ENCODE measurements at regions not wholly inside any gene's neighbourhood (a gene's known extent, or its start where the extent isn't known, plus 50 kb on each side); places are given as distances from the start of the nearest gene placed in this dataset.

GRCh38 chr10:36116731-36117130 is 474.6 kb upstream of the FZD8 start:
- Mint-ChIP-seq H3K4me3 (no peak overlapping the region), H3K27me3 (no peaks in the 10 kb centered on the region), H3K9me3 (ENCODE audit: insufficient read depth) (no peaks in the 10 kb centered on the region), H3K27ac (no peak overlapping the region), H3K4me1 (no peaks in the 10 kb centered on the region)
- intact Hi-C loops (cut with micrococcal nuclease), result no loop called here
- H2AFZ ChIP-seq (ENCODE audit: insufficient read depth, low read depth, low read length, poor library complexity, severe bottlenecking), result no peak overlapping the region
- no peaks in the 10 kb centered on the region for H3K79me2 ChIP-seq (ENCODE audit: control insufficient read depth, insufficient read depth, low read length)
- H3K9ac ChIP-seq (ENCODE audit: low read length), result no peak overlapping the region
- ATAC-seq (ENCODE audit: low read depth) (no peak), DNase-seq (no peak)
- TF ChIP-seq EZH2 (IDR thresholded peaks at IDR 0.05; ENCODE audit: borderline replicate concordance, insufficient read depth, low read depth, low read length, poor library complexity, severe bottlenecking), result no peak
- TF ChIP-seq, protein P1, sequence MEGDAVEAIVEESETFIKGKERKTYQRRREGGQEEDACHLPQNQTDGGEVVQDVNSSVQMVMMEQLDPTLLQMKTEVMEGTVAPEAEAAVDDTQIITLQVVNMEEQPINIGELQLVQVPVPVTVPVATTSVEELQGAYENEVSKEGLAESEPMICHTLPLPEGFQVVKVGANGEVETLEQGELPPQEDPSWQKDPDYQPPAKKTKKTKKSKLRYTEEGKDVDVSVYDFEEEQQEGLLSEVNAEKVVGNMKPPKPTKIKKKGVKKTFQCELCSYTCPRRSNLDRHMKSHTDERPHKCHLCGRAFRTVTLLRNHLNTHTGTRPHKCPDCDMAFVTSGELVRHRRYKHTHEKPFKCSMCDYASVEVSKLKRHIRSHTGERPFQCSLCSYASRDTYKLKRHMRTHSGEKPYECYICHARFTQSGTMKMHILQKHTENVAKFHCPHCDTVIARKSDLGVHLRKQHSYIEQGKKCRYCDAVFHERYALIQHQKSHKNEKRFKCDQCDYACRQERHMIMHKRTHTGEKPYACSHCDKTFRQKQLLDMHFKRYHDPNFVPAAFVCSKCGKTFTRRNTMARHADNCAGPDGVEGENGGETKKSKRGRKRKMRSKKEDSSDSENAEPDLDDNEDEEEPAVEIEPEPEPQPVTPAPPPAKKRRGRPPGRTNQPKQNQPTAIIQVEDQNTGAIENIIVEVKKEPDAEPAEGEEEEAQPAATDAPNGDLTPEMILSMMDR (IDR thresholded peaks at IDR 0.05), result no peak
- no peak overlapping the region for H3K4me2 ChIP-seq (replicated peaks; ENCODE audit: low read depth, low read length, poor library complexity, severe bottlenecking)
- H3K4me1 ChIP-seq (ENCODE audit: control insufficient read depth in 2 of 2, insufficient read depth in 2 of 2, low read length in 2 of 2), result no peaks in the 10 kb centered on the region
- no peaks in the 10 kb centered on the region for H4K20me1 ChIP-seq (ENCODE audit: control insufficient read depth, insufficient read depth, low read length, poor library complexity, severe bottlenecking)
- CTCF ChIA-PET, result no interaction called here
- H3K27me3 ChIP-seq (replicated peaks in 1 of 4; ENCODE audit: control extremely low read depth in 1 of 4, control insufficient read depth in 3 of 4, insufficient read depth in 4 of 4, low read length in 3 of 4), result no peaks in the 10 kb centered on the region
- POLR2A ChIA-PET, result no interaction called here
- no peak overlapping the region for H3K4me3 ChIP-seq (ENCODE audit: control extremely low read depth in 1 of 5, extremely low read depth in 1 of 5, insufficient read depth in 1 of 5, low read depth in 2 of 5, low read length in 4 of 5)
- H3K9me3 ChIP-seq (ENCODE audit: control extremely low read depth in 1 of 3, control insufficient read depth in 2 of 3, insufficient read depth in 1 of 3, low read length in 2 of 3), result peaks cover 0 to 3% (median 0%) of the 10 kb centered on the region in 3 donors
- H3K36me3 ChIP-seq (replicated peaks in 1 of 2; ENCODE audit: control extremely low read depth in 1 of 2, control insufficient read depth in 1 of 2, extremely low read depth in 1 of 2, insufficient read depth in 2 of 2, low read length in 1 of 2), result no peaks in the 10 kb centered on the region
- 71% methylated on average over 4 of the region's 6 CpGs for whole genome bisulfite sequencing (ENCODE audit: insufficient coverage)
- no peak overlapping the region for H3K27ac ChIP-seq (ENCODE audit: low read length in 2 of 2)

DNA sequence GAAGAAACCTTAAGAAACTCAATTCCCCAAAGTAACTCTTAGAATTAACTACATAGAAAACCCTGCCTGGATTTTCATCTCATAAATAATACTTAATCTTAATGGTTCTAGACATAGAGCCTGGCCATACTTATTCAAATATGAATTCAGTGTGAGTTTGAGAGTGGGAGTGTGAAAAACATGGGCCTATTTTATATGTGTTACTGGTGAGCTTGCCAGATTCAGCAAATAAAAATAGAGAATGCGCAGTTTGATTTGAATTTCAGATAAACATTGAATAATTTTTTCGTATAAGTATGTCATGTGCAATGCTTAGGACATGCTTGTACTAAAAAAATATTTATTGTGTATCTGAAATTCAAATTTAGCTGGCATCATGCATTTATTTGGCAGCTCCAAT is 473.9 kb upstream of the FZD8 start:
- Histone ChIP-seq H3K36me3 (replicated peaks in 1 of 2; ENCODE audit: control extremely low read depth in 1 of 2, control insufficient read depth in 1 of 2, extremely low read depth in 1 of 2, insufficient read depth in 2 of 2, low read length in 1 of 2) (no peaks in the 10 kb centered on the region), H3K9ac (ENCODE audit: low read length) (no peak overlapping the region), H3K27me3 (replicated peaks in 1 of 4; ENCODE audit: control extremely low read depth in 1 of 4, control insufficient read depth in 3 of 4, insufficient read depth in 4 of 4, low read length in 3 of 4) (no peaks in the 10 kb centered on the region), H4K20me1 (ENCODE audit: control insufficient read depth, insufficient read depth, low read length, poor library complexity, severe bottlenecking) (no peaks in the 10 kb centered on the region), H2AFZ (ENCODE audit: insufficient read depth, low read depth, low read length, poor library complexity, severe bottlenecking) (no peak overlapping the region), H3K4me2 (replicated peaks; ENCODE audit: low read depth, low read length, poor library complexity, severe bottlenecking) (no peak overlapping the region), H3K79me2 (ENCODE audit: control insufficient read depth, insufficient read depth, low read length) (no peaks in the 10 kb centered on the region), H3K27ac (ENCODE audit: low read length in 2 of 2) (no peak overlapping the region), H3K4me1 (ENCODE audit: control insufficient read depth in 2 of 2, insufficient read depth in 2 of 2, low read length in 2 of 2) (no peaks in the 10 kb centered on the region), H3K4me3 (ENCODE audit: control extremely low read depth in 1 of 5, extremely low read depth in 1 of 5, insufficient read depth in 1 of 5, low read depth in 2 of 5, low read length in 4 of 5) (no peak overlapping the region), H3K9me3 (ENCODE audit: control extremely low read depth in 1 of 3, control insufficient read depth in 2 of 3, insufficient read depth in 1 of 3, low read length in 2 of 3) (peaks cover 0 to 3% (median 0%) of the 10 kb centered on the region in 3 donors)
- ChIA-PET CTCF (interaction anchor here (0.5 kb wide), 1 partner anchor 876 kb away, joined by 3 read pairs; no protein-coding TSS in a partner anchor), POLR2A (no interaction called here)
- Mint-ChIP-seq H3K9me3 (ENCODE audit: insufficient read depth) (no peaks in the 10 kb centered on the region), H3K4me3 (no peak overlapping the region), H3K4me1 (no peaks in the 10 kb centered on the region), H3K27ac (no peak overlapping the region), H3K27me3 (no peaks in the 10 kb centered on the region)
- TF ChIP-seq EZH2 (IDR thresholded peaks at IDR 0.05; ENCODE audit: borderline replicate concordance, insufficient read depth, low read depth, low read length, poor library complexity, severe bottlenecking), result no peak
- TF ChIP-seq, protein P1 (IDR thresholded peaks at IDR 0.05), result no peak
- DNase-seq, result no peak
- intact Hi-C loops (cut with micrococcal nuclease), result no loop called here
- no peak for ATAC-seq (ENCODE audit: low read depth)
- no CpG with 5 or more reads among the region's 2 CpGs for WGBS (ENCODE audit: insufficient coverage)

Data from B cell (primary cell).